CD4-positive, alpha-beta T cell (primary cell): ENCODE measurements at regions not wholly inside any gene's neighbourhood (a gene's known extent, or its start where the extent isn't known, plus 50 kb on each side); places are given as distances from the start of the nearest gene placed in this dataset.

ENCODE experiments used
- ATAC-seq: fragments of 200-7000 bp; cut with Tn5 transposase; one replicate; pipeline ENCODE4 v1.10.0; 2022; ENCODE audit warnings: mild to moderate bottlenecking; ENCODE audit not compliant: poor library complexity
- CTCF ChIA-PET: fragments of 350-600 bp; sonication (Branson Sonifier 250); formaldehyde crosslinking; loops from one replicate; lab custom pipeline; 2021; ENCODE audit warnings: antibody characterized with exemption, inconsistent platforms; lab: Charles Lee
- POLR2A ChIA-PET: fragments of 350-600 bp; sonication (Branson Sonifier 250); formaldehyde crosslinking; loops from one replicate; lab custom pipeline; 2021; ENCODE audit warnings: antibody characterized with exemption, inconsistent platforms; lab: Charles Lee
- DNase-seq, 14 experiments: peaks; one replicate each; pipeline ENCODE4 v3.0.0-alpha.2; 2013 to 2020; ENCODE audit warnings: mixed read lengths in 2 of 14
- H3K27ac ChIP-seq, 2 donors: one replicate each; pipeline versions ENCODE4 v1.5.1 to v1.7.0; 2013; ENCODE audit warnings: low read length in 2 of 2, low read depth in 1 of 2, mild to moderate bottlenecking in 1 of 2
- H3K27me3 ChIP-seq, 2 experiments: 1 replicate in 1 of 2; 2 replicates in 1 of 2; pipeline versions ENCODE4 v1.6.1 to v1.7.0; 2013; ENCODE audit warnings: low read length in 2 of 2, control low read depth in 1 of 2, mild to moderate bottlenecking in 1 of 2, moderate library complexity in 1 of 2; ENCODE audit not compliant: insufficient read depth in 2 of 2, control insufficient read depth in 1 of 2
- H3K36me3 ChIP-seq: one replicate; pipeline ENCODE4 v1.6.1; 2013; ENCODE audit warnings: low read length, control low read depth; ENCODE audit not compliant: insufficient read depth
- H3K4me1 ChIP-seq: one replicate; pipeline ENCODE4 v1.6.1; 2013; ENCODE audit warnings: low read length, control low read depth; ENCODE audit not compliant: insufficient read depth
- H3K4me3 ChIP-seq: one replicate; pipeline ENCODE4 v1.5.1; 2013; ENCODE audit warnings: mild to moderate bottlenecking, low read length, moderate library complexity
- H3K9me3 ChIP-seq, 2 experiments: 1 replicate in 1 of 2; 2 replicates in 1 of 2; pipeline versions ENCODE4 v1.6.1 to v1.7.0; 2013; ENCODE audit warnings: low read length in 2 of 2, mild to moderate bottlenecking in 2 of 2, control low read depth in 1 of 2, moderate library complexity in 1 of 2; ENCODE audit not compliant: control insufficient read depth in 1 of 2, insufficient read depth in 1 of 2
- H3K27ac Mint-ChIP-seq: one replicate; pipeline ENCODE4 v1.8.0; 2020; ENCODE audit warnings: mixed read lengths
- H3K27me3 Mint-ChIP-seq: one replicate; pipeline ENCODE4 v1.8.0; 2021; ENCODE audit warnings: mixed read lengths
- H3K36me3 Mint-ChIP-seq: one replicate; pipeline ENCODE4 v1.8.0; 2021; ENCODE audit warnings: low read depth, mixed read lengths
- H3K4me1 Mint-ChIP-seq: one replicate; pipeline ENCODE4 v1.8.0; 2021; ENCODE audit warnings: low read depth, mixed read lengths
- H3K4me3 Mint-ChIP-seq: one replicate; pipeline ENCODE4 v1.8.0; 2020; ENCODE audit warnings: mild to moderate bottlenecking, mixed read lengths
- H3K9me3 Mint-ChIP-seq: one replicate; pipeline ENCODE4 v1.8.0; 2020; ENCODE audit warnings: mixed read lengths
- CTCF ChIP-seq: fragments of 200-600 bp; IDR thresholded peaks from one replicate; pipeline ENCODE4 v1.8.0; 2022; ENCODE audit warnings: antibody characterized with exemption, mild to moderate bottlenecking
- intact Hi-C, 2 experiments: fragments of 100-400 bp; cut with DNase I in 1 of 2; cut with micrococcal nuclease in 1 of 2; formaldehyde crosslinking; loops; one replicate each; pipeline versions ENCODE4 v1.15.1 to v1.9.0; 2023 to 2025; cut with DNase I, micrococcal nuclease

GRCh38 chr7:17521437-17521836, 223.0 kb downstream of the AHR start:
- no peaks in the 10 kb centered on the region for H3K4me1 ChIP-seq
- intact Hi-C loops = loop anchor here (10.0 kb wide), 2 partner anchors 457 to 537 kb away; no protein-coding TSS in a partner anchor
- Mint-ChIP-seq H3K27me3 (no peaks in the 10 kb centered on the region), H3K9me3 (no peaks in the 10 kb centered on the region), H3K4me1 (no peaks in the 10 kb centered on the region), H3K4me3 (no peak overlapping the region), H3K27ac (no peak overlapping the region), H3K36me3 (no peaks in the 10 kb centered on the region)
- TF ChIP-seq CTCF = no peak
- no peaks in the 10 kb centered on the region for H3K27me3 ChIP-seq
- DNase-seq = no peak
- H3K9me3 ChIP-seq = no peaks in the 10 kb centered on the region
- H3K36me3 ChIP-seq = no peaks in the 10 kb centered on the region
- no peak for ATAC-seq
- ChIA-PET POLR2A (interaction anchor here (0.6 kb wide), 1 partner anchor 221 kb away, joined by 3 read pairs; no protein-coding TSS in a partner anchor), CTCF (no interaction called here)
- no peak overlapping the region for H3K4me3 ChIP-seq
- no peak overlapping the region for H3K27ac ChIP-seq

GRCh38 chr7:17523813-17524739, 225.6 kb downstream of the AHR start:
- no peaks in the 10 kb centered on the region for H3K27me3 ChIP-seq
- Mint-ChIP-seq H3K36me3 (no peaks in the 10 kb centered on the region), H3K27me3 (no peaks in the 10 kb centered on the region), H3K4me3 (no peak overlapping the region), H3K9me3 (no peaks in the 10 kb centered on the region), H3K4me1 (no peaks in the 10 kb centered on the region), H3K27ac (no peak overlapping the region)
- no peak overlapping the region for H3K4me3 ChIP-seq
- H3K36me3 ChIP-seq = no peaks in the 10 kb centered on the region
- intact Hi-C loops = loop anchor here (10.0 kb wide), 2 partner anchors 459 to 539 kb away; no protein-coding TSS in a partner anchor
- no peak overlapping the region for H3K27ac ChIP-seq
- ATAC-seq (no peak), DNase-seq (no peak)
- H3K9me3 ChIP-seq = no peaks in the 10 kb centered on the region
- POLR2A ChIA-PET = no interaction called here
- TF ChIP-seq CTCF = no peak
- no peaks in the 10 kb centered on the region for H3K4me1 ChIP-seq
- CTCF ChIA-PET = no interaction called here

- Mint-ChIP-seq H3K4me1 (no peaks in the 10 kb centered on the region), H3K36me3 (no peaks in the 10 kb centered on the region), H3K27ac (no peak overlapping the region), H3K27me3 (no peaks in the 10 kb centered on the region), H3K4me3 (no peak overlapping the region), H3K9me3 (no peaks in the 10 kb centered on the region)
- POLR2A ChIA-PET = no interaction called here
- ATAC-seq = no peak
- CTCF ChIA-PET = no interaction called here
- intact Hi-C loops = loop anchor here (10.0 kb wide), 2 partner anchors 460 to 540 kb away; no protein-coding TSS in a partner anchor
- no peak for TF ChIP-seq CTCF
- no peak for DNase-seq
- no peaks in the 10 kb centered on the region for H3K36me3 ChIP-seq
- no peak overlapping the region for H3K27ac ChIP-seq
- H3K9me3 ChIP-seq = no peaks in the 10 kb centered on the region
- no peak overlapping the region for H3K4me3 ChIP-seq
- H3K27me3 ChIP-seq = no peaks in the 10 kb centered on the region
- no peaks in the 10 kb centered on the region for H3K4me1 ChIP-seq
These were observed 226.3 kb downstream of the AHR start for GRCh38 chr7:17524746-17525145.
